Liver (tissue), 3 donors: ENCODE measurements at regions not wholly inside any gene's neighbourhood (a gene's known extent, or its start where the extent isn't known, plus 50 kb on each side); places are given as distances from the start of the nearest gene placed in this dataset.

ENCODE experiments used
- ATF3 ChIP-seq: IDR thresholded peaks from 2 replicates; pipeline ENCODE4 v1.6.1; 2016; ENCODE audit warnings: antibody characterized with exemption
- CTCF ChIP-seq: fragments of 150-350 bp; IDR thresholded peaks from 2 replicates; pipeline ENCODE4 v1.5.1; 2017; ENCODE audit warnings: improper control_type of control experiment, low read depth, low read length; ENCODE audit not compliant: missing input control
- FOXA1 ChIP-seq: IDR thresholded peaks from 2 replicates; pipeline ENCODE4 v1.6.1; 2016; ENCODE audit warnings: antibody characterized with exemption
- RAD21 ChIP-seq, 2 donors: IDR thresholded peaks; 2 replicates each; pipeline ENCODE4 v1.6.1; 2016; ENCODE audit warnings: antibody characterized with exemption in 2 of 2, mild to moderate bottlenecking in 2 of 2
- SP1 ChIP-seq: IDR thresholded peaks from 2 replicates; pipeline ENCODE4 v1.6.1; 2018; ENCODE audit warnings: antibody characterized with exemption, mild to moderate bottlenecking
- donor health status: healthy.
- donor health status: healthy.

GRCh38 chr9:109922617-109923470 lies 142.8 kb downstream of the PALM2AKAP2 start:
- TF ChIP-seq ATF3 (peak; percentile 46), CTCF (no peak), SP1 (peak; percentile 63), RAD21 (IDR thresholded peaks at IDR 0.05) (peak; percentile 37 to 50), FOXA1 (no peak)
